ENCODE measurements at regions not wholly inside any gene's neighbourhood (a gene's known extent, or its start where the extent isn't known, plus 50 kb on each side); places are given as distances from the start of the nearest gene placed in this dataset.
"Not testable (repeated sequence)": the region's sequence is repeated elsewhere in the genome, so short reads cannot be mapped to it uniquely, and the experiment has no call there.

DNA sequence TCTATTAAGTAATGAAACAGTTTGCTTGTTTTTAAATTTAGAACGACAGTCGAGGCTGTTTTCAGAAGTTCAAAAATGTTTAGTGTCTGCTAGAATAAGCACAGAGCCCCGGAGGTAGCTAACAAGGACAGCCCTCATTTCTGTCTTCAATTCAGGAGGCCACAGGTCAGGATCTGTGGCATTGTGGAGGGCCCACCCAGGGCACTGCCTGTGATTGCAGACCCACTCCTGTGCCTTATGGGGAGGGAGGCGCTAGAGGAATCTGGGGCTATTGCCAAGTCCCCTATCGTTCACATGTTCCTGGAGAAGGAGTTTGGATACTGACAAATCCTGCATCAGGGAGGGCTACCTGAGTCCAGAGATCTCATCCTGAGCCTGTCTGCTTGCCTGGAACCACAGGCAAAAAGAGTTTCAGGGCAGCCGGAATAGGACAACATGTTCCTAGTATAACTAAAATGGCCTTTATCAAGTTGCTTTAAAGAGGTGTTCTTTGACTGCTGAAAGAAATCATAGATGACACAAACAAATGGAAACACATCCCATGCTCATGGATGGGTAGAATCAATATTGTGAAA is 141.5 kb upstream of the ROPN1 start:
- no peaks in the 10 kb centered on the region for H3K36me3 ChIP-seq (ENCODE audit: insufficient read depth)
- no peak overlapping the region for H3K4me3 ChIP-seq (ENCODE audit: low read depth, low read length)
- DNase-seq (ENCODE audit: extremely low spot score) = no peak
- WGBS = 78% methylated on average over 6 of the region's 6 CpGs
- no peak overlapping the region for H3K27ac ChIP-seq (ENCODE audit: low read depth)
- H3K4me1 ChIP-seq (ENCODE audit: insufficient read depth) = no peaks in the 10 kb centered on the region

DNA sequence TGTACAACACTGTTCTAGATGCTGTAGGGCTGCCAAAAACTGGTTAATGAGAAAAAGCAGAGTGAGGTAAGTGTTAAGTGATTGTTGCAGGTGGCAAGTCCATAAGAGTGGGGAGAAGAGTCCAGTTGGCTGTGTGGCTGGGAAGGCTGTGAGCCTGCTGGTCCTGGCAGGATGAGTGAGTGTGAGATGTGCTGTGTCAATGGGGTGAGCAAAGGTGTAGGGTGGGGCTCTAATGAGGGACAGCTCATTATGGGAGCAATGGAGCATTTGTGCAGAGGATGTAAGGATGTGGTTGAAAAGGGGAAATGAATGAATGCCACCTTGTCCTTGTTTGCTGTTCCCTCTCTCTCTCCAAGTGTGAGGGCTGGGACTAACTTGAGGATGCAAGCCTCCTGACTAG is 145.3 kb upstream of the ROPN1 start:
- Histone ChIP-seq H3K4me1 (ENCODE audit: insufficient read depth) (no peaks in the 10 kb centered on the region), H3K36me3 (ENCODE audit: insufficient read depth) (no peaks in the 10 kb centered on the region), H3K27ac (ENCODE audit: low read depth) (no peak overlapping the region), H3K4me3 (ENCODE audit: low read depth, low read length) (no peak overlapping the region)
- DNase-seq (ENCODE audit: extremely low spot score) = no peak

DNA sequence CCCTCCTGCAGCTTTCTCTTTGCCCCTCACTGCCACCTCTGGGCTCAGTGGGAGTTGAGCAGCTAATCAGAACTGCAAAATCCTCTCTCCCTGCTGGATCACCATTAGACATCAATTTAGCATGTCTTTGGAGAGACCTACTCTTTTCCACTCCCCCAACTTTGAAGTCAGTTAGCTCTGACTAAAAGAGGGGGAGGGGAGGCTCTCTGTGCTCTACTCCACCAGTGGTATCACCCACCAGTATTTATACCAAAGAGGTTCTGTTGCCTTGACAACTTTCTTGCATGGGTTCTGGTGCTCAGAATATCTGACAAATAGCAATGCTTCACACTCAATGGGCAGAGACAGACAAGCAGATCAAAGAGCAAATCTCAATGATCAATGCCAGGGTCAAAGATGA is 146.2 kb upstream of the ROPN1 start:
- no peak overlapping the region for H3K27ac ChIP-seq (ENCODE audit: low read depth)
- no peaks in the 10 kb centered on the region for H3K4me1 ChIP-seq (ENCODE audit: insufficient read depth)
- H3K4me3 ChIP-seq (ENCODE audit: low read depth, low read length) = no peak overlapping the region
- H3K36me3 ChIP-seq (ENCODE audit: insufficient read depth) = no peaks in the 10 kb centered on the region
- DNase-seq (ENCODE audit: extremely low spot score) = no peak

DNA sequence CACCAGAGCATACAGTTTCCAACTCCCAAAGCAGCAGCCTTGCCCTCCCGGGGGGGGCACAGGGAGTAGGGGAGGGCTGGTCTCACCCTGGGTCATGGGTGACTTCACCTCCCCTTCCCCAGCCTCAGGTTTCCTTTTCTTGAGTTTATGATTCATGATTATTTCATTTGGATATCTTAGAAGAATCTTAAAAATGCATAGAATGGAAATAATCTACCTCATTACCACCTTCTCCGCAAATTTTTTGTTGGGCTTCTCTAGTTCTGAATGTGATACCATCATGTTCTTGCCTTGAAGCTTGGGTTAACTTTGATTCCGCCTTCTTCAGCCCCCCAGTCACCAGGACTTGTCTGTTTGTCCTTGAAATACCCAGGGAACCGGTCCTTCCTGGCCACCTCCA is 148.8 kb upstream of the ROPN1 start:
- H3K4me1 ChIP-seq (ENCODE audit: insufficient read depth) = no peaks in the 10 kb centered on the region
- H3K36me3 ChIP-seq (ENCODE audit: insufficient read depth) = no peaks in the 10 kb centered on the region
- H3K4me3 ChIP-seq (ENCODE audit: low read depth, low read length) = no peak overlapping the region
- WGBS = 85% methylated on average over 4 of the region's 4 CpGs
- DNase-seq (ENCODE audit: extremely low spot score) = no peak
- H3K27ac ChIP-seq (ENCODE audit: low read depth) = no peak overlapping the region

DNA sequence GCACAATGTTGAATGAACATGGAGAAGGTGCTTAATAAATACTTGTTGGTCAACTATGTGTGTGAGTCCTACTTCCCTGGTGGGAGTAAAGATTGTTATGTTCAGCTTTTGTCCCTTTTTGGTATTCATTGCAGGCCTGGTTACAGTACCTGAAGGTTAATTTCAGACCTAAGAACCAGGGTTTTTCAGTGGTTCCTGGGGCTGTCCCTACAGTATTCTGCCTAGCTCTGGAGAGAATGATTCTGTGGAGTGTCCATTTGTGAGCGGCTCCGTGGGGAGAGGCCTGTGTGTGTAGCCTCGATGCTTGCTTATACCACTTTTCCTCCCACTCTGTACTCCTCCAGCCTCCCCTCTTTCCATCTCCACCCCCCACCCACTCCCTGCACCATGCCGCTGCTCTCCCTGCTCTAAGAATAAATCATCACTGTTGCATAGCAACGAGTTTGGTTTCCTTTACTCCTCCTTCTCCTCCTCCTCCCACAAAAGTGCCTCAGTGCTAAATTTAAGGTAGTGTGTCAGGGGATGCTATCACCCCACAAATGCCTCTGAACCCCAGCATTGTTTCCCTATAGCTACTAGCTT is 150.6 kb upstream of the ROPN1 start:
- DNase-seq (ENCODE audit: extremely low spot score) = no peak
- WGBS = 41% methylated on average over 5 of the region's 5 CpGs
- Histone ChIP-seq H3K4me3 (ENCODE audit: low read depth, low read length) (no peak overlapping the region), H3K4me1 (ENCODE audit: insufficient read depth) (no peaks in the 10 kb centered on the region), H3K27ac (ENCODE audit: low read depth) (no peak overlapping the region), H3K36me3 (ENCODE audit: insufficient read depth) (no peaks in the 10 kb centered on the region)

DNA sequence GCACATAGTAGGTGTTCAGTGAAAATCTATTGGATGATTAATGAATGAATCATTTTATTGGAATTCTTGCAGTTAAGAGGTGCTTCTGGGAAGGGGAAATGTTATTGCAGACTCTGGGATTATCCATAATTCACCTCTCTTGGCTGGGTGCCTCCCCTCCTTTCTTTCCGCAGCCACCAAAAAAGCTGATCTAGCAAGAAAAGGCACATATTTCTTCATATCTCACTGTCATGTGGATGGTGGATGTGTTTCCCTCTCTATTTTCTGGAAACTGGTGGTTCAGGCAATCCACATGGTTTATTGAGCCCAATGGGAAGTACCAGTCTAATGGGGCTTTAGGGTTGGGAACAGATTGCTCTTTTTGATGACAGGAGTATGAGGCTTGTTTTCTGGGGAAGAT is 151.1 kb upstream of the ROPN1 start:
- Histone ChIP-seq H3K36me3 (ENCODE audit: insufficient read depth) (no peaks in the 10 kb centered on the region), H3K4me1 (ENCODE audit: insufficient read depth) (no peaks in the 10 kb centered on the region), H3K4me3 (ENCODE audit: low read depth, low read length) (no peak overlapping the region), H3K27ac (ENCODE audit: low read depth) (no peak overlapping the region)
- 81% methylated on average over 1 of the region's 1 CpG for WGBS
- DNase-seq (ENCODE audit: extremely low spot score) = no peak

DNA sequence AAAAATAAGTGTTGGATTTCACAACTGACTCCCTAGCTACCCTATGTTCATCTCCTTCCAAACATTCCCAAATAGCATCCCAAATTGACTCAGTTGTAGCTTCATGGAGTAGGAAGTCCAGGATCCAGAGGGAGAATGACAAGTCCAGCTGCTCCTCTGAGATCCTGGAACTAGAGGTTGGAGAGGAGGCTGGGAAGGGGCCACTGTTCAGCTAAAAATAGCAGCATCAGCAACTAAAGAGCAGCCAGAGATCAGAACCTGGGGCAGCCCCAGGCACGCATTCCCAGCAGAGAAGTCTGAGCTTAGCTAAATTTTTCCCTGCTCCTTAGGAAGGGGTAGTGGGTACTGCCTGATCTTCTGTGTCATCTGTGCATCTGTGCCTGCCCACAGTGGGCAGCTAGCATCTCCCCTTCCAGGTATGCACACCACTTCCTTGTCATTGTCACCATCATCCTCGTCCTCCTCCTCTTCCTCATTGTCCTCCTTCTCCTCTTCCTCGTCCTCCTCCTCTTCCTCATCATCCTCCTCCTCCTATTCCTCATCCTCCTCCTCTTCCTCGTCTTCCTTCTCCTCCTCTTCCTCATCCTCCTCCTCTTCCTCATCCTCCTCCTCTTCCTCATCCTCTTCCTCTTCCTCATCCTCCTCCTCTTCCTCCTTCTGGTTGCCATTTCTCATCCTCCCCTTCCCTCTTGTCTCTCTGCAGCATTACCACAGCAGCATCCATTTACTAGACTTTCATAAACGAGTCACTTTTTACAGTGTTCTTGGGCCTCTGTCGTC is 152.3 kb upstream of the ROPN1 start:
- no peak for DNase-seq (ENCODE audit: extremely low spot score)
- WGBS = 77% methylated on average over 6 of the region's 6 CpGs
- no peaks in the 10 kb centered on the region for H3K36me3 ChIP-seq (ENCODE audit: insufficient read depth)
- no peaks in the 10 kb centered on the region for H3K4me1 ChIP-seq (ENCODE audit: insufficient read depth)
- no peak overlapping the region for H3K4me3 ChIP-seq (ENCODE audit: low read depth, low read length)
- H3K27ac ChIP-seq (ENCODE audit: low read depth) = no peak overlapping the region

DNA sequence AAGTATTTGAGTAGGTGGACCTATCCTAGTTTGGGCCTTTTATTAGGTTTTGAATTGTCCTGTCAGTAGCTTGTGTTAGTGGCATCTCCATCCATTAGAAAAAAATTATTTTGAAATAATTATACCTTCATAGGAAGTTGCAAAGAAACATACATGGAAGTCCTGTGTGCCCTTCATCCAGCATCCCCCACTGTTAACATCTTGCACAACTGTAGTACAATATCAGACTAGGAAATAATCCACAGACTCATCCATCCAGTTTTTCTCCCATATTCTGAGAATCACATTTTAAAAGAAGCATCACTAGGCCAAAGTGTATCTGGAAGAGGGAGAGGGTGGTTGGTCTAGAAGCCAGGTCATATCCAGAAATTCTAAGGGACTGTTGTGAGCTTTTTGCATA is 155.5 kb upstream of the ROPN1 start:
- no peak for DNase-seq (ENCODE audit: extremely low spot score)
- Histone ChIP-seq H3K4me1 (ENCODE audit: insufficient read depth) (no peaks in the 10 kb centered on the region), H3K4me3 (ENCODE audit: low read depth, low read length) (no peak overlapping the region), H3K36me3 (ENCODE audit: insufficient read depth) (no peaks in the 10 kb centered on the region), H3K27ac (ENCODE audit: low read depth) (no peak overlapping the region)

DNA sequence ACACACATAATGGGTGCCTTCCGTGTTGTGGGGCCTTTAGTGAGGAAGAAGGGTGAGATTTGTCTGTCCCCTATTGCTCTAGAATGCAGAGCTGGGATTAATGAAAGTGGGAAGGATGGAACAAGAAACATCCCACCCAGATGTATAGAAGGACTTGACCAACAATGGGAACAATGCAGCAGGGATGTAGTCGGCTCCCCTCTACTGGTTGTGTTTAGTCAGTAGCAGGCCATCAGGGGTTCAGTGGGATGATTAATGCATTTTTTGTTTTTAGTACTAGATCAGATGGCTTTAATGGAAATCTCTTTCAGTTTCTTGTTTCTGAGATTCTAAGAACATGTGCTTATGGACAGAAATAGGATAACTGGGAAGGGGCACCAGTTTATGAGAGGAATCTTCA is 156.0 kb upstream of the ROPN1 start:
- Histone ChIP-seq H3K27ac (ENCODE audit: low read depth) (no peak overlapping the region), H3K4me1 (ENCODE audit: insufficient read depth) (no peaks in the 10 kb centered on the region), H3K36me3 (ENCODE audit: insufficient read depth) (no peaks in the 10 kb centered on the region), H3K4me3 (ENCODE audit: low read depth, low read length) (no peak overlapping the region)
- DNase-seq (ENCODE audit: extremely low spot score) = no peak
- WGBS = 94% methylated on average over 2 of the region's 2 CpGs

DNA sequence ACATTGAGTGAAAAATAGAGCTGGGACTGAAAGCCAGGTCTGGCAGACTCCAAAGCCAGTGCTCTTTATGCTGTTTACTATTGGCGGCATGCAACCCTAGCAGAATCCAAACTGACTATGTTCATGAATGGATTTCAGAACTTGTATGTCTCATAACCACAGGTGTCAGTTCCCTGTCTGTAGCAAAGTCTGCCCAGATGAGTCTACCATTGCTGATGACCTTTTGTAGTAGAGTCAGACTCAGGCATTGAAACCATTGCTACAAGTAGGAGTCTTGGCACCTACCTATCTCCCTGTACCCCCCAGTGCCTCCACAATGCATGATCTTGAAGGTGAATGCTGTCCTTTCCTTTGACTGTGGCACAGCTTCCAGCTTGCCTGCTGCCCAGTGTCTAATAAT is 157.2 kb upstream of the ROPN1 start:
- Histone ChIP-seq H3K4me1 (ENCODE audit: insufficient read depth) (no peaks in the 10 kb centered on the region), H3K36me3 (ENCODE audit: insufficient read depth) (no peaks in the 10 kb centered on the region), H3K4me3 (ENCODE audit: low read depth, low read length) (no peak overlapping the region), H3K27ac (ENCODE audit: low read depth) (no peak overlapping the region)
- DNase-seq (ENCODE audit: extremely low spot score) = no peak
- WGBS = 98% methylated on average over 1 of the region's 1 CpG

DNA sequence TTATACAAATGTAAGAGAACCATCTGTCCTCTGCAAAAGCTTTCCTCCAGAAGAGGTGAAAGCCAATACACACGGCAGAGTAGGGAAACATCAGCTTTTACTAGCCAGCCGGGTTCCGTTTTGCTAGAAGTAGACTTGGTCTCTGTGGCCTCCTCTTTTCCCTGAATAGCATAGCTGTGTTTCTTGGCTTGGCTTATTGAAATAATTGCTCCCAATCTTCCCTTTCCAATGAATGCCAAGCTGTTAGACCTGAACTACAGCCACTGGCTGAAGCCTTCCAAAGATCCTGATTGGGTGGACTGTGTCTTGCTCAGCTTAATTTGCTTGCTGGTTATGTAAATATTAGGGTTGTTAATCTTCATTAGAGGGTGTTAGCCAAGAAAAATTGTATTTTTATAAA is 157.8 kb upstream of the ROPN1 start:
- Histone ChIP-seq H3K4me1 (ENCODE audit: insufficient read depth) (no peaks in the 10 kb centered on the region), H3K27ac (ENCODE audit: low read depth) (no peak overlapping the region), H3K4me3 (ENCODE audit: low read depth, low read length) (no peak overlapping the region), H3K36me3 (ENCODE audit: insufficient read depth) (no peaks in the 10 kb centered on the region)
- 55% methylated on average over 3 of the region's 3 CpGs for WGBS
- no peak for DNase-seq (ENCODE audit: extremely low spot score)

DNA sequence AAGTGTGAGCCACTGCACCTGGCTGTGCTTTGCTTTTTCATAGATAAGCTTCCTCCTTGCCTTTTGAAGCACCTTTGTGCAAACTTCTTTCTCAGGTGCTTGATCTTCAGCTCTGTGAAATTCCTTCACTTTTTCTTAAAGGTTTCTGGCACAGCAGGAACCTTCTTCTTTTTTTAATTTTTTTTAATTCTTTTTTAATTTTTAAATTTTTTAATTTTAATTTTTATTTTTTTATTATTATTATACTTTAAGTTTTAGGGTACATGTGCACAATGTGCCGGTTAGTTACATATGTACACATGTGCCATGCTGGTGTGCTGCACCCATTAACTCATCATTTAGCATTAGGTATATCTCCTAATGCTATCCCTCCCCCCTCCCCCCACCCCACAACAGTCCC is 161.0 kb upstream of the ROPN1 start:
- DNase-seq (ENCODE audit: extremely low spot score); H3K4me1 ChIP-seq (ENCODE audit: insufficient read depth); H3K36me3 ChIP-seq (ENCODE audit: insufficient read depth); H3K27ac ChIP-seq (ENCODE audit: low read depth); H3K4me3 ChIP-seq (ENCODE audit: low read depth, low read length): not testable (repeated sequence)
- 96% methylated on average over 1 of the region's 1 CpG for WGBS

DNA sequence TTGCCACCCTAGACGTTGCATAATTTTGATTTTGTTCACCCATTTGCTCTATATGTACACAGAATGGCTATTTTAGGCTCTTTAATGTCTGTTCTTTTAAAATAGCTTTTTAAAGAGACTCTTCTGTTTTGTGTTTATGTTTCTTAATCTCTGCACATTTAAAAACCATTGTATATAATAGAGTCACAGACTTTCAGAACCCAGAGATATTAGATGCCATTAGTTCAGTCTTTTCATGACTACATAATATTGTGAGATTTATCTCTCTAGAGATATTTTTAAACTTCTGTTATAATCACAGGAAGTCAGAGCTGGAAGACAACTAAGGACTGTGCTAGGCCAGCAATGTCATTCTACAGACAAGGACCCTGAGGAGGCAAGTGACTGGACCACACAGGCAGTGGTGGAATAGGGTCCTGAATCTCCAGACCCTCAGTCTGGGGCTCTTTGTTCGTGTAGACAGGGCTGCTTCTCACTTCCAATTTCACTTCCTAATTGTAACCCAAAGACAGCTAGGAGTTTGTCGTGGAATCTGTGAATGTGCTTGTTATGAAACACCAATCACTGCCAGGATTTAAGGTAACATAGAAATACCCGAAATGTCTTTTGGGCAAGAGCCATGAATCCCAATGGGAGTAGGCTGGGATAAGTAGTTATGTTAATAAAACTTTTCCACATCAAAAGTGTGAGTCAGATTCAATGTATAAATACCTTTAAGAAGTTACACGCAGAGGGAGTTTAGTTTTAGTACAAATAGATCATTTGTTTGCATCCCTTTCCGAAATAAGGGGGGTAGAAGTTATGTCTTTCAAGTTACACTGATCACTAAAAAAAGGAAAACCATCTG is 165.2 kb upstream of the ROPN1 start:
- Histone ChIP-seq H3K27ac (ENCODE audit: low read depth) (no peak overlapping the region), H3K4me3 (ENCODE audit: low read depth, low read length) (no peak overlapping the region), H3K36me3 (ENCODE audit: insufficient read depth) (no peaks in the 10 kb centered on the region), H3K4me1 (ENCODE audit: insufficient read depth) (no peaks in the 10 kb centered on the region)
- WGBS = 39% methylated on average over 6 of the region's 6 CpGs
- no peak for DNase-seq (ENCODE audit: extremely low spot score)

DNA sequence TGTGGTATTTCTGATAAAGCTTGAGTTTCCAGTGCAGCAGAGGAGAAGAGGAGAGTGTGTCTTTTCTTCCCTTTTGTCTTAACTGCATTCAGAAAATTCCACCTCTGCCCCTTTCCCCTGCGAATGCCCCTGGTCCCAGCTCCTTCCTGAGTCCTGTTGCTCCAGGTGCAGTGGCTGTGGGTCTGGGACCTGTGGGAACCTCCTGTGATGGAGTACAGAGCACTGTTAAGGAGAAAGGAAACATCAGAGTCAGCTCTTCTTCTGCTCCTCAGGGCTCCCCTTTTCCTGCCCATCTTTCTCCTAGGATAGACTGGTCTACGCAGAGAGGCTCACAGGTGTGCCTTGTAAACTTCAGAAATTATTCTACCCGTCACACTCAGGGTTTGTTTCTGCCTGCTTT is 165.8 kb upstream of the ROPN1 start:
- WGBS = 51% methylated on average over 3 of the region's 3 CpGs
- no peak overlapping the region for H3K27ac ChIP-seq (ENCODE audit: low read depth)
- no peak for DNase-seq (ENCODE audit: extremely low spot score)

More for the DNA sequence above, 165.8 kb upstream of the ROPN1 start:
- H3K4me1 ChIP-seq (ENCODE audit: insufficient read depth) = no peaks in the 10 kb centered on the region
- no peak overlapping the region for H3K4me3 ChIP-seq (ENCODE audit: low read depth, low read length)
- H3K36me3 ChIP-seq (ENCODE audit: insufficient read depth) = no peaks in the 10 kb centered on the region

Data from urinary bladder (tissue), 3 donors.